GM12872 (cell line): ENCODE measurements at regions not wholly inside any gene's neighbourhood (a gene's known extent, or its start where the extent isn't known, plus 50 kb on each side); places are given as distances from the start of the nearest gene placed in this dataset.

Source experiments
- TF ChIP-seq, protein P1 (sequence below): IDR thresholded peaks from 3 replicates; pipeline ENCODE4 v1.5.1; 2011; ENCODE audit warnings: low read depth, mild to moderate bottlenecking, low read length, moderate library complexity; ENCODE audit not compliant: insufficient read depth

DNA sequence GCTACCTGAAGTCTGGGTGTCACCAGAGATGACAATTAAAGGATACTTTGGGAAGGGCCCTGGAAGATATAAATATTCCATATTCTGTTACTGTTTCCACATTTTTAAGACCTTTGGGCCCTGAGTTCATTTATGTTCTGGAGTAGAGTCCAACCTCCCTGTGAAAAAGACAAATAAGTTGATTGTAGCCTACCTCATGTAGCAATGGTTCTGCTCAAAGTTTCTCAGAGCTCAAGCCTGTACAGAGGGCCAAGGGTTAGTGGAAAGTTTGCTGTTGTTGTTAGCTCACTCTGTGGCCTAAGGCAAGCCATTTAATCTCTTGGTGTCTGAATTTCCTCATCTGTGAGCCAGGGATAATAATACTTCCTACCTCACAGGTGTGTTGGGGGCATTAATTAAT is 284.7 kb upstream of the DDHD1 start:
- TF ChIP-seq, protein P1, sequence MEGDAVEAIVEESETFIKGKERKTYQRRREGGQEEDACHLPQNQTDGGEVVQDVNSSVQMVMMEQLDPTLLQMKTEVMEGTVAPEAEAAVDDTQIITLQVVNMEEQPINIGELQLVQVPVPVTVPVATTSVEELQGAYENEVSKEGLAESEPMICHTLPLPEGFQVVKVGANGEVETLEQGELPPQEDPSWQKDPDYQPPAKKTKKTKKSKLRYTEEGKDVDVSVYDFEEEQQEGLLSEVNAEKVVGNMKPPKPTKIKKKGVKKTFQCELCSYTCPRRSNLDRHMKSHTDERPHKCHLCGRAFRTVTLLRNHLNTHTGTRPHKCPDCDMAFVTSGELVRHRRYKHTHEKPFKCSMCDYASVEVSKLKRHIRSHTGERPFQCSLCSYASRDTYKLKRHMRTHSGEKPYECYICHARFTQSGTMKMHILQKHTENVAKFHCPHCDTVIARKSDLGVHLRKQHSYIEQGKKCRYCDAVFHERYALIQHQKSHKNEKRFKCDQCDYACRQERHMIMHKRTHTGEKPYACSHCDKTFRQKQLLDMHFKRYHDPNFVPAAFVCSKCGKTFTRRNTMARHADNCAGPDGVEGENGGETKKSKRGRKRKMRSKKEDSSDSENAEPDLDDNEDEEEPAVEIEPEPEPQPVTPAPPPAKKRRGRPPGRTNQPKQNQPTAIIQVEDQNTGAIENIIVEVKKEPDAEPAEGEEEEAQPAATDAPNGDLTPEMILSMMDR: no peak

- TF ChIP-seq, protein P1: peak; percentile 79
Observed at GRCh38 chr14:53432378-53432802, 279.3 kb upstream of the DDHD1 start.

DNA sequence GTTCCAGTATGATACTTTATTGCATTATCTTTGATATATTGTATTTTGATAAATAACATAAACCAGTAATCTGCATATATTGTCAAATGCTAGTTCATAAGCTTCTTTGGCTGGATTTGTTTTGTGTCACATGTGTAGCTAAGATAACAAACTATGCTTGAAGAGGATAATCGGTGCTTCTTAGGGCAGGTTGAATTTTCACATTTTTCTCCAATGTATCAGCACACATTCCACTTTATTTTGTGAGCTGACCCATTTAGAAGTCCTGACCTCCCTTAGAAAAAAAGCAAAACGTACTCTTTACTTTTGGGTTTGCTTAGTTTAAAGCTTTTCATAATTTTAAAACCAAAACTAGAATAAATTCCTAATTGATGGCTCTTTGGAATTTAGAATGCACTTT is 277.7 kb upstream of the DDHD1 start:
- TF ChIP-seq, protein P1: no peak

DNA sequence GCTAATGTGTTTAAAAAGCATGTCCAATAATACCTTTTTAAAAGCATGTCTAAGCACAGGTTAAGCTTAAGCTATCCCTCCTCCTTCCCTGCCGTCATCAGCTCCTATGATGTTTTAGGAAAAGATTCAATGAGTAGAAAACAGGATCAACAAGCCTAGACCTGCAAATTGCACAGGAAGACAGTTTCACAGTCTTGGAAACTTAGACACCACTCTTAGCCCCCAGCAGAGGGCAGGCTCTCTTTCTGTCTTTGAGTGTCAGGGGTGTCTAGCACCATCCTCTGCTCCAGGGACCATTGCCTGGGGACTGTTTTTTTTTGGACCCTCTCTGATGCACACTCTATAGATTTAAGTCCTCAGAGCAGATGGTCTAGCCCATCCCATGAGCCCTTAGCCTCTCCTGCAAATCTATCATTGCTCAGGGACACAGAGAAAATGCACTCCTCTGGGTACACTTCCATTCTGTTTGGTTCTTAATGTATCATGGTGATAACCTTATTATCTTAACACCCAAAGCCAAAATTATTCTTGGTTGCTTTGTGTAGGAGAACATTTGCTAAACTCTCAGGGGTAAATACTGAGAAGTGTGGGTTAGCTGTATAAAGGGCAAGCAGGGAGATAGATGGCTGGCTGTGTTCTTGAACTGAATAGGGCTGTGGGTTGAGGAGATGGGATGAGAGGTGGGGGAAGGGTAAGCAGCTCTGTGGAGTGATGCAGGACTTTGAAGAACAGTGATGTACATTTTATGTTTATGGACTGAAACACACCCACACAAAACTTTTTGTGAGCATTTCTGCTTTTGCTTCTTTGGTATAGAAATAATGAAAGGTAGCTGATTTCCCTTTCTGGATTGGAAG is 259.9 kb upstream of the DDHD1 start:
- TF ChIP-seq, protein P1: peak; percentile 67

DNA sequence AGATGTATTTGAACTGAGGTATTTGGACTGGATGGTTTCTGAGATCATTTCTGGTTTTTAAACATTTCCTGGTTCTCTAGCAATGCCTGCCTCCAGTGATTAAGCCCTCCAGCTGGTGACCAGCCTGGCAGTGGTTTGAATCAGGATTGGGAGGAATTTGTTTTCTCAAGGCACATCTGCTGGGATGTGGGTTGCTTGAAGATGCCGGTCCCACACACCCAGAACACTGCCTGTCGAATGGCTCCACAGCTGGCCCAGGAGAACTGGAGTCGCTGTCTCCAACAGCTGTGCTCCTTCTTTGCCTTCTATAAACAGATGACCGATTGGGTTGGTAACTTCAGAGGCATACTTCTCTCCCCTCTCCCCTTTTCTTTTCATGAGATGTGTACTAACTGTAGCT is 258.0 kb upstream of the DDHD1 start:
- TF ChIP-seq, protein P1: no peak

DNA sequence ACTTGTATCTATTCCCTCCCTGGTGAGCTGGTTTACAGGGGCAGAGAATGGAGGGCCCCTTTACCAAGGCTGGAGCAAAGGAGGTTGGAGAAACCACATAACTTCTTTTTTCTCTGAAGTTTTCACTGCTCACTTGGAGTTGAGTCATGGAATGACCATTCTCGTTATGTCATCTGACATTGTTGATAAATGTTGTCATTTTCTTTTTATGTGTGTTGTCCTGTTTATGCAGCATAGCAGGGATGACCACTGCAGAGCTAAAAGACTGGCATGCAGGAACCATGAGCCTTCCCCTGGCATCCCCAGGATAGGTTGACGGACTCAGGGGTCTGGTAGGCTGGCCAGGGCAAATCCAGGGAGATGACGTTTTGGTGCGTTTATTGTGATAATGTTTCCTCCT is 256.8 kb upstream of the DDHD1 start:
- TF ChIP-seq, protein P1: no peak

DNA sequence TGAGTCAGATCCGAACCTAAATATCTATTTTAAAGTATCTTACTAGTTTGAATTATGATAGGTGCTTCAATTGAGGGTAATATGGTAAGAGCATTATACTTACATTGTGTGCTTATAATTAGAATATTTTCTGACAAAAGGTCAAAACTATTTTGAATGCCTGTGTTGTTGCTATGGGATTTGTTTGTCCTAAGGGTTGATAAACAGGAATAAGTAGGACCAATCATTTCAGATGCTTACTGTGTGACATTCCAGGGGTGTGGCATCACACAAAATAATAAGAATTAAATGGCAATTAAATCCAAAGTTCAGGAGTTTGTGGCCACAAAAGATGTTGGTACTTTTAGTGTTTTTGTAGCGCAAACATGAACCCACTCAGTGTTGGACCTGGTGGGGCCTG is 256.2 kb upstream of the DDHD1 start:
- TF ChIP-seq, protein P1: no peak
